ENCODE measurements at regions not wholly inside any gene's neighbourhood (a gene's known extent, or its start where the extent isn't known, plus 50 kb on each side); places are given as distances from the start of the nearest gene placed in this dataset.
"Not testable (repeated sequence)": the region's sequence is repeated elsewhere in the genome, so short reads cannot be mapped to it uniquely, and the experiment has no call there.

DNA sequence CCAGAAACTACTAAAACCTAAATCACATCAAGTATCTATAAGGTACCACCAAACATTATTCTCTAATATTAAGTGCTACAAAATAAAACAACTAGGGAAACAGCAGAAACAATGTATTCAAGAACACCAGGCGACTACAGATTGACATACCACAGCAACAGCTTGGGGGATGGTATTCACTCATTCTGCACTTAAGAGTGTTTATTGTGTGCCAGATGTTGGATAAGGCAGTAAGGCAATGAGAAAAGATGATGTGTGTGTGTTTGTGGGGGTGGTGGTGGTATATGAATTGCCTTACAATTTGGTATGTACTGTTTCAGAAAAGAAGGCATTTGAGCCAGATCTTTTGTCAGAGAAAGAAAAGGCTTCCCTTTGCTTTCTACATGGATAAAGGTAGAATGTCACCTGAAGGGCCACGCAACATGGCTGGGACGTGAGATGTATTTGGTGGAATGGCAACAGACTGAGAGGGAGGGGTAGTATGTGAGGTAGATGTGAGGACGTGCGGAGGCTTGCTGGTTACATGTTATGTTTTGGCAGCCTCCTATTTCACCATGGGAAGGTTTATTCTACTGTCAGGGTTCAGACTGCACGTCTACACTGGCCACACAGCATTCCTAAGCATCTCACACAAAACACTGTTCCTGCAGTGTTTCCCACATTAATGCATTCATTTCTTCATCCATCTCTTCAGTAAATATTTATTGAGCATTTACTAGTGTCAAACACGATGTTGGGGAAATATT, 300.7 kb downstream of the KLF12 start:
- no peak for FAIRE-seq

- no peak for FAIRE-seq
These were observed 301.4 kb downstream of the KLF12 start for GRCh38 chr13:73832825-73833224.

GRCh38 chr13:73832128-73832588, 302.0 kb downstream of the KLF12 start:
- FAIRE-seq, result no peak

- FAIRE-seq, result no peak
These were observed 304.8 kb downstream of the KLF12 start for GRCh38 chr13:73829416-73829815.

DNA sequence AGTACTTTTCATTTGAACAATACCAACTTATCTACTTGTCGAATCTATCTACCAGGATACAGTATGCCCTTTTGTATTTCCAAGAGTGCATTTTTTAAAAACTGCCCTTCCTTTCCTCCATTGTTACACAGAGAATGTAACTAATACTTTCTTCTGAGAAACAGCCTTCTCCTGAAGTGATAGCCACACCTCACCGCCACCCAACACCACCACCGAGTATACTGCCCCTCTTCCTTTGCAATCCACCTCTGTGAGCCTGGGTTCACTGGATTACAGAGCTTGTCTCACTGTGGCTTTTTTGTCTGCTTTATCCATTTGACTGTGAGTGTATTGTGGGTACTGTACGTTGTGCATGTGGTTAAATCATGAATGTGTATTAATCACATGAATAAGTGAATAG, 305.4 kb downstream of the KLF12 start:
- FAIRE-seq, result no peak

GRCh38 chr13:73827434-73827833, 306.8 kb downstream of the KLF12 start:
- no peak for FAIRE-seq

DNA sequence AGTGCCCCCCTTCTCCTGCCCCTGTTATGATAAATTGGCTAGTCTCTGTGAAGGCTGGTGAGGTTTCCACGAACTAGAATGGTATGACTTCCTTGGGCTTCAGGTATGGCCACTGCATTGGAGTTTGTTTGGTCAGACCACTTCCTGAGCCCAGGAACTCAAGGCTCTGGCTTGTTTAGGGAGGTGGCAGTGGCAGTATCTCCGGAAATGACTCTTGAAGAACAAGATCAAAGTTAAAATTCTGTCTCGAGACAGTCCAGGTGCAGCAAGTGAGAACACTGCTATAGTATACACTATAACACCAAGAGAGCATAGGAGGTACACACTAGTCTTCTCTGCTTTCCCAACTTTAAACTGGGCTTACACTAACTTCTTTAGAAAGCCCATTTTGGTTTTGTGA, 309.1 kb downstream of the KLF12 start:
- no peak for FAIRE-seq

- FAIRE-seq, result no peak
These were observed 311.3 kb downstream of the KLF12 start for GRCh38 chr13:73822668-73823592.

DNA sequence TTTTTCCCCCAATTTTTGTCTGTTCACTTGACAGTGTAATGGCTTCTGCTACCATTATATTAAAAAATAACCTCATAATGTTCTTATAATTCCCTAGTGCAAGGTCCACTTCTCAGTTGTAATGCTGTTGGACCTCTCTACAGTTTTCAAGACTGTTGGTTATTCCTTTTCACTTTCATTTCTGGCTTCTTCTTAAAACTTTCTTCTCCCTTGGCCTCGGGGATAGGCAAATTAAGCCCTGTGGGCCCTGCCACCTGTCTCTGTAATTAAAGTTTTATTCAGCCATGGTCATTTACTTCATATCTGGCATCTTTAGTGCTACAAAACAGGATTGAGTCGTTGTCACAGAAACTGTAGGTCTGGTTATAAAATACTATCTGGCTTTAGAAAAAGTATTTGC, 313.5 kb downstream of the KLF12 start:
- FAIRE-seq, result no peak

DNA sequence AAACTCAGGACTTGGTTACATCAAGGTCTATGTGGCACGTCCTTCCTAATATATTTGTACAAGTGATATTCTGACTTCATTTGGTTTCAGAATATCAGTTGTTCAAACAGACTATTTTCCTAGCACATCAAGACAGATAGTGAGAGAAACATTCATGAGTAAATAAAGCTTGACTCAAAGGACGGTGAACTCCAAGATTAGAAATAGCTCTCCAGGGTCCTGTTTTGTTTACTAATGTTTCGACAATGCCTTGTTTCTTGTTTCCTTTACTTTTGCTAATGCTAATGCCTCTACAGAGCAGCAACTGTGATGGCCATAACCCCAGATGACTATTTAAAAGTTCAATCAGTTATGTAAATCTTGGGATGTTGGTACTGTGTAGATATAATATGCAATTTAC, 313.9 kb downstream of the KLF12 start:
- FAIRE-seq, result no peak

DNA sequence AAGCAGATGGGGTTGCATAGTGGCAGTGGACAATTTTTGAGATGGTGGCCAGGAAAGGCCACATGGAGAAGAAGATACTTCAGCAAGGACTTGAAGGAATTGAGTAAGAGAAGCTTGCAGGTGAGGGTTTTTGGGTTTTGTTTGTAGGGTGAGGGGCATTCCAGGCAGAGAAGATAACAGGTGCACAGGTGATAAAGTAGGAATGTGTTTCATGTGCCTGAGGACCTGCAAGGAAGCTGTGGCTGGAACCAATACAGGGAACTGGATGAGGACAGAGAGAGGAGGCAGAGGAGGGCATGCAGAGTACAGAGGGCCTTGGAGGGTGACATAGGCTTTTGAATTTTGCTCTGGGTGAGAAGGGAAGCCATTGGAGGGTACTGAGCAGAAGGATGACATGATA, 314.5 kb downstream of the KLF12 start:
- no peak for FAIRE-seq

GRCh38 chr13:73816702-73817101, 317.5 kb downstream of the KLF12 start:
- FAIRE-seq, result no peak

GRCh38 chr13:73815796-73816195, 318.4 kb downstream of the KLF12 start:
- FAIRE-seq, result no peak

DNA sequence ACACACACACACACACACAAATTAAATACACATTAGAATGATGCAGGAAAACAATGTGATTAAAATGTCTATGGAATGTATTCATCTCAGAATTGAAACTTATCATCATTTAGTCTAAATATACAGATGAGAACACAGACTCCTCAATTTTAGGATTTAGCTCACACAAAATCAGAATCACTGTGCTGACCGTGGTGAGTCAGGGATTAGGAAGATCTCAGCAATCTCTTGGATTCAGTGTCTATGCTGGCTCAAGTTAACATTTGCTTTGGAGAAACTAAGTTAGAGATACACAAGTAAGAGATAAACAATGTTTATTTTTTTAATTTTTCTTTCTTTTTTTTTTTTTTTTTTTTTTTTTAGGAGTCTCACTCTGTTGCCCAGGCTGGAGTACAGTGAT, 323.6 kb downstream of the KLF12 start:
- FAIRE-seq, result no peak

DNA sequence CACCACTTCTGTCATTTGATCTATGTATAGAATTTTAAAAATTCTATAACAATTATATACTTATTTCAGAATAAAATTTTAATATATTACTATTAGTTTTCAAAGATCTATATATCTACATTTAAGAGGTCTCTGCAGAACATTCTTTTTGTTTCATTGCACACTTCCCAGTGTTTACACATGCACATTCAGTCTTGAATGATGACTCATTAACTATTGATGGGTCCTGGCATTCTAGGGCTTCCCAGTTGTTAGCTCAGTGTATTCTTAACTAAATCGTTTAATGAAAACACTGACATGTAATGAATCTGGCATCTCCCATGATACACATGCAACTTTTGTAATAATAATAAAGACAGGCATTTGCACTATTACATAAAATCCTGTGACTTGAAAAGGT, 324.6 kb downstream of the KLF12 start:
- no peak for FAIRE-seq

DNA sequence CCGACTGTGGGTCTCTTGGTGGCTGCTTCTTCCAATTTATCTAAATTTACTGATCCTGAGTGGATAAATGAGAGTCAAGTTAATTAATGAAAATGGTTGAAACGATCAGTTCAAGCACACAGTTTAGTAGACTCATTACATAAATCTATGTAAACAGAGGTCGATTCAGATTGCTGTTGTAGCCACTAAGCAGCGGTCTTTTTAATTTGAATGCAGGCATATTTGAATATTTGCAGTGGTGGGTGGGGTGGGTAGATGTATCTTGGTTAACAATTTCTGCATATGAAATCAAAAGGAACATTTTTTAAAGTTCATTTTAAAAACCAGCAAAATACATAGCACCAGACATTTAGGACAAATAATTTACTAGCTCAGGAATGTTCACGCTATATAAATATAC, 325.9 kb downstream of the KLF12 start:
- FAIRE-seq, result no peak

GRCh38 chr13:73805326-73805958, 328.8 kb downstream of the KLF12 start:
- FAIRE-seq, result not testable (repeated sequence)

GRCh38 chr13:73803997-73804396, 330.2 kb downstream of the KLF12 start:
- no peak for FAIRE-seq

GRCh38 chr13:73800011-73800410, 334.2 kb downstream of the KLF12 start:
- FAIRE-seq, result no peak

- FAIRE-seq, result no peak
These were observed 339.4 kb downstream of the KLF12 start for GRCh38 chr13:73794755-73795154.

DNA sequence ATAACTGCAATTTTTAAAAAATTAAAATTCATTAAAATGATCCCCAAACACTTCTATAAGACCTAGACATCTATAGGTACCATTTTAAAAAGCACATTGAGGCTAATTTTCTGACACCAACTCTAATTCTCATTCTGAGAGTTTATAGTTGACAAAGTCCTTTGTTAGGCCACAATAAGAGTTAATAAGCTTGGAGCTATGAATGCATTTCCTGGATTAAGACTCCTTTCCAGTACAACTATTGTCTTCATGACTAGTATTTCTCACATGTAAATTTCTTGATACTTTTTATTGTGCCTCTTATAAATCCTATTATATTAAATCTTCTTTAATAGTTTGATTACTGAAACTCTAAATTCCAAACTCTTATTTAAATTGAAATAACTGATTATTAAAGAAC, 340.8 kb downstream of the KLF12 start:
- FAIRE-seq, result no peak

- FAIRE-seq, result no peak
These were observed 341.4 kb downstream of the KLF12 start for GRCh38 chr13:73792796-73793195.
